ENCODE measurements at regions not wholly inside any gene's neighbourhood (a gene's known extent, or its start where the extent isn't known, plus 50 kb on each side); places are given as distances from the start of the nearest gene placed in this dataset.

DNA sequence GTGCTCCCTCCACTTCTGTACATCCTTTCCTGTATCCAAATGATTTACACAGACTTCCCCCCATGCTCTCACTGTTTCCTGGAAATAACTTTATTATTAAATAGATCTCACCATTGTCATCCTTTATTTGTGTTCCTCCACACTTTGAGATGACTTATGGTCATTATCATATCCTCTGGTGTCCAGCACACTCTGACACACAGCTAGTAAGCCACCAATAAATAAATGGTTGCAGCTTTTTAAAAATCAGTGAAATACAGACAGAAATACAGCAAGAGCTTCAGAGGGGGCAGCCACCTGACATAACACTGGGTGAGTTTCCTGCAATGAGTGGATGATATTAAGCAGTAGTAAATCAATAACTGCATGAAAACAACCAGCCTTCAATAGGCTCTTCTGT is 2036.4 kb upstream of the AGA start:
- intact Hi-C loops (cut with micrococcal nuclease) = no loop called here

DNA sequence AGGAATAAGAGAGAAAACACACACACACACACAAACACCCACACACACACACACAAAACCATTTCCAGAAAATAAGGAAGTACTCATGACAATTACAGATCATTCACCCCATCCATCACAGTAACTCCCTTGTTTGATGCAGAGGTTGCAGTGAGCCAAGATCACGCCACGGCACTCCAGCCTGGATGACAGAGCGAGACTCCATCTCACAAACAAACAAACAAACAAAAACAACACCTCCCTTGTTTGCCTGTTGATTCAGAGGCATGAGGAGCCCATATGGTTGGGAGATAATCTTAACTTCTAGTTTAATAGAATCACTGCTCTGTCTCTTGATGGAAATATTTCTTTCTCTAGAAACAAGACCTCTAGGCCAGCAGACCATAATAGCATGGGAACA is 2043.5 kb upstream of the AGA start:
- Mint-ChIP-seq H3K27me3 (ENCODE audit: insufficient read depth, unreplicated experiment) (no peaks in the 10 kb centered on the region), H3K27ac (ENCODE audit: low read depth, unreplicated experiment) (no peak overlapping the region)
- BruUV-seq (replicated peaks) = no TSS peak

More for the DNA sequence above, 2036.4 kb upstream of the AGA start:
- no peak for DNase-seq (ENCODE audit: unreplicated experiment)
- no peak overlapping the region for H3K27ac Mint-ChIP-seq (ENCODE audit: low read depth, unreplicated experiment)
- ChIA-PET CTCF (interaction anchor here (0.7 kb wide), 1 partner anchor 44 kb away, joined by 4 read pairs; no protein-coding TSS in a partner anchor), POLR2A (no interaction called here)
- no peak overlapping the region for H3K4me3 Mint-ChIP-seq (ENCODE audit: unreplicated experiment)
- H3K36me3 Mint-ChIP-seq (ENCODE audit: insufficient read depth, unreplicated experiment) = no peaks in the 10 kb centered on the region
- H3K4me1 Mint-ChIP-seq (ENCODE audit: insufficient read depth, unreplicated experiment) = no peaks in the 10 kb centered on the region
- H3K27me3 Mint-ChIP-seq (ENCODE audit: insufficient read depth, unreplicated experiment) = no peaks in the 10 kb centered on the region
- TF ChIP-seq, protein P1, sequence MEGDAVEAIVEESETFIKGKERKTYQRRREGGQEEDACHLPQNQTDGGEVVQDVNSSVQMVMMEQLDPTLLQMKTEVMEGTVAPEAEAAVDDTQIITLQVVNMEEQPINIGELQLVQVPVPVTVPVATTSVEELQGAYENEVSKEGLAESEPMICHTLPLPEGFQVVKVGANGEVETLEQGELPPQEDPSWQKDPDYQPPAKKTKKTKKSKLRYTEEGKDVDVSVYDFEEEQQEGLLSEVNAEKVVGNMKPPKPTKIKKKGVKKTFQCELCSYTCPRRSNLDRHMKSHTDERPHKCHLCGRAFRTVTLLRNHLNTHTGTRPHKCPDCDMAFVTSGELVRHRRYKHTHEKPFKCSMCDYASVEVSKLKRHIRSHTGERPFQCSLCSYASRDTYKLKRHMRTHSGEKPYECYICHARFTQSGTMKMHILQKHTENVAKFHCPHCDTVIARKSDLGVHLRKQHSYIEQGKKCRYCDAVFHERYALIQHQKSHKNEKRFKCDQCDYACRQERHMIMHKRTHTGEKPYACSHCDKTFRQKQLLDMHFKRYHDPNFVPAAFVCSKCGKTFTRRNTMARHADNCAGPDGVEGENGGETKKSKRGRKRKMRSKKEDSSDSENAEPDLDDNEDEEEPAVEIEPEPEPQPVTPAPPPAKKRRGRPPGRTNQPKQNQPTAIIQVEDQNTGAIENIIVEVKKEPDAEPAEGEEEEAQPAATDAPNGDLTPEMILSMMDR (IDR thresholded peaks at IDR 0.05; ENCODE audit: unreplicated experiment) = no peak
- H3K9me3 Mint-ChIP-seq (ENCODE audit: unreplicated experiment) = no peaks in the 10 kb centered on the region
- no TSS peak for BruUV-seq (replicated peaks)

DNA sequence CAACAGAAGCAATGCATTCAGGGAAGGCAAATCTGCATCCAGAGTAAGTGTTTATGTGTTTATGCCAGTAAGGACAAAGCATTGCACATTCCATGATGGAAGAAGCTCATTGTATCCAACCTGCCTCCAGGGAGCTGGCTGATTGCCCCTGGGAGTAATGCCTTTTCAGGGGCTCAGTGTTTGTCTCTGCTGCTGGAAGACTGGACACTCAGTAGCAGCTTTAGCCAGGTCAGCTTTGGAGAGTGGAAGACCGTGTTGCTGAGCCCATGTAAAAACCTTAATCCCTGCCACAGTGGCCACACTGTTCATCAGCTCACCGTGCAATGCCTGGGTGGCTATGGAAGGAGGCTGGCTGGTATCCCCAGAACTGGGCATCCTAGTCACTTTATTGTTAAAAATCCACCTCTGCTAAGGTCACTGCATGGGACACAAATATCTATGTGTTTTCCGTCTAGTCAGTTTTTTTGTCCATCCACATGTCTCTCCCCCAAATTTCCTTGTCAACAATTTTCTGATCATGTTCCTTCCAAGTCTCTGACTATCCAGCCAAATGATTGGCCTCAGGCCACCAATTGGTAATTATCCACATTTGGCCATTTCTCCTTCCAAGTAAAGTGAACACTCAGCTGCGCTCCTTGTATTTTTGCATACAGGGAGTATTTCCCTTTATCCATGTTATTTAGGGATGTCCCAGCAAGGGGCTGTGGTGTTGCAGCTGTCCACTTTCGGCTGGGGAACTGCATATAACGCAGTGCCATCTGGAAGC is 2044.5 kb upstream of the AGA start:
- H3K36me3 Mint-ChIP-seq (ENCODE audit: insufficient read depth, unreplicated experiment) = no peaks in the 10 kb centered on the region
- no peaks in the 10 kb centered on the region for H3K9me3 Mint-ChIP-seq (ENCODE audit: unreplicated experiment)
- H3K27ac Mint-ChIP-seq (ENCODE audit: low read depth, unreplicated experiment) = no peak overlapping the region
- ChIA-PET POLR2A (no interaction called here), CTCF (no interaction called here)
- no TSS peak for BruUV-seq (replicated peaks)
- intact Hi-C loops (cut with micrococcal nuclease) = no loop called here
- no peak overlapping the region for H3K4me3 Mint-ChIP-seq (ENCODE audit: unreplicated experiment)
- no peaks in the 10 kb centered on the region for H3K4me1 Mint-ChIP-seq (ENCODE audit: insufficient read depth, unreplicated experiment)
- DNase-seq (ENCODE audit: unreplicated experiment) = no peak
- TF ChIP-seq, protein P1 (IDR thresholded peaks at IDR 0.05; ENCODE audit: unreplicated experiment) = no peak
- no peaks in the 10 kb centered on the region for H3K27me3 Mint-ChIP-seq (ENCODE audit: insufficient read depth, unreplicated experiment)

More for the DNA sequence above, 2043.5 kb upstream of the AGA start:
- POLR2A ChIA-PET = no interaction called here
- no peaks in the 10 kb centered on the region for H3K9me3 Mint-ChIP-seq (ENCODE audit: unreplicated experiment)
- H3K4me1 Mint-ChIP-seq (ENCODE audit: insufficient read depth, unreplicated experiment) = no peaks in the 10 kb centered on the region
- TF ChIP-seq, protein P1 (IDR thresholded peaks at IDR 0.05; ENCODE audit: unreplicated experiment) = no peak
- DNase-seq (ENCODE audit: unreplicated experiment) = no peak
- intact Hi-C loops (cut with micrococcal nuclease) = no loop called here
- no peaks in the 10 kb centered on the region for H3K36me3 Mint-ChIP-seq (ENCODE audit: insufficient read depth, unreplicated experiment)
- no peak overlapping the region for H3K4me3 Mint-ChIP-seq (ENCODE audit: unreplicated experiment)
- CTCF ChIA-PET = no interaction called here

DNA sequence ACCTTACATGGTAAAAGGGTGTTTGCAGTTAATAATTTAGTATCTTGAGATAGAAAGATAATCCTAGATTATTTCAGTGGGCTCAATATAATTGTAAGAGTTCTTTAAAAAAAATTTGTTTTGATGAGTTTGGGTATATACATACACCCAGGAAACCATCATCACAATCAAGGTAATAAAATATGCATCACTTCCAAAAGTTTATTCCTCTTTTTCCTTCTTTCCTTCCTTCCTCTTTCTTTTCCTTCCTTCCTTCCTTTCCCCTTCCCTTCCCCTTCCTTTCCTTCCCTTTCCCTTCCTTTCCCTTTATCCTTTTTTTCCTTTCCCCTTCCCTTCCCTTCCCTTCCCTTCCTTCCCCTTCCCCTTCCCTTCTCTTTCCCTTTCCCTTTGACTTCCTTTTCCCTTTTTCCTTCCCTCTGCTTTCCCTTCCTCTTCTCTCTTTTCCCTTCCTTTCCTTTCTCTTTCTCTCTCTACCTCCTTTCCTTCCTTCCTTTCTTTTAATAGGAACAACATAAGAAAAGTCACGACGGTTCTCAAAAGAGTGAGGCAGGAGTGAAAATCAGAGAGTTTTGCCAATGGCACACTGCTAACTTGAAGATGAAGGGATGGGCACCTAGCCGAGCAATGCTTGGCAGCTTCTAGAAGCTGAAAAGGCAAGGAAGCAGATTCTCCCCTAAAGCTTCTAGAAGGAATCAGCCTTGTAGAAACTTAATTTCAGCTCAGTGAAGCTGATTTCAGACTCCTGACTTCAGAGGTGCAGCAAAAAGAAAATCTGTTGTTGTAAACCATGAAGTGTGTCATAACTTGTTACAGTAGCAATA is 2050.2 kb upstream of the AGA start:
- ChIA-PET POLR2A (no interaction called here), CTCF (no interaction called here)
- H3K36me3 Mint-ChIP-seq (ENCODE audit: insufficient read depth, unreplicated experiment) = no peaks in the 10 kb centered on the region
- no peak overlapping the region for H3K4me3 Mint-ChIP-seq (ENCODE audit: unreplicated experiment)
- TF ChIP-seq, protein P1 (IDR thresholded peaks at IDR 0.05; ENCODE audit: unreplicated experiment) = no peak
- H3K4me1 Mint-ChIP-seq (ENCODE audit: insufficient read depth, unreplicated experiment) = no peaks in the 10 kb centered on the region
- BruUV-seq (replicated peaks) = no TSS peak
- H3K9me3 Mint-ChIP-seq (ENCODE audit: unreplicated experiment) = peaks cover 7% of the 10 kb centered on the region
- H3K27ac Mint-ChIP-seq (ENCODE audit: low read depth, unreplicated experiment) = no peak overlapping the region
- H3K27me3 Mint-ChIP-seq (ENCODE audit: insufficient read depth, unreplicated experiment) = no peaks in the 10 kb centered on the region
- no peak for DNase-seq (ENCODE audit: unreplicated experiment)
- intact Hi-C loops (cut with micrococcal nuclease) = no loop called here
